Fibroblast of mammary gland (primary cell): ENCODE measurements at regions not wholly inside any gene's neighbourhood (a gene's known extent, or its start where the extent isn't known, plus 50 kb on each side); places are given as distances from the start of the nearest gene placed in this dataset.

ENCODE experiments used
- DNase-seq: peaks from one replicate; pipeline ENCODE4 v3.0.0-alpha.2; 2010; ENCODE audit warnings: low read depth
- H3K4me3 ChIP-seq: 2 replicates; pipeline ENCODE4 v1.5.1; 2011; ENCODE audit warnings: low read depth, mild to moderate bottlenecking, low read length, moderate library complexity; ENCODE audit not compliant: control insufficient read depth
- CTCF ChIP-seq: conservative IDR thresholded peaks from 2 replicates; pipeline ENCODE4 v1.5.1; 2011; ENCODE audit warnings: low read depth, low read length, inconsistent platforms; ENCODE audit not compliant: control insufficient read depth, insufficient read depth

- no peak for DNase-seq
- TF ChIP-seq CTCF, result no peak
- no peak overlapping the region for H3K4me3 ChIP-seq
These were observed 1096.9 kb upstream of the NUDT12 start for GRCh38 chr5:104659497-104659896.

GRCh38 chr5:104652271-104652861 lies 1089.8 kb upstream of the NUDT12 start:
- no peak for DNase-seq
- TF ChIP-seq CTCF, result no peak
- no peak overlapping the region for H3K4me3 ChIP-seq

GRCh38 chr5:104650313-104651055 lies 1087.9 kb upstream of the NUDT12 start:
- DNase-seq, result no peak
- no peak overlapping the region for H3K4me3 ChIP-seq
- TF ChIP-seq CTCF, result no peak

- no peak for DNase-seq
- TF ChIP-seq CTCF, result no peak
- no peak overlapping the region for H3K4me3 ChIP-seq
These were observed 1083.8 kb upstream of the NUDT12 start for GRCh38 chr5:104646416-104646815.

GRCh38 chr5:104643320-104643719 lies 1080.7 kb upstream of the NUDT12 start:
- DNase-seq, result no peak
- H3K4me3 ChIP-seq, result no peak overlapping the region
- no peak for TF ChIP-seq CTCF

GRCh38 chr5:104635227-104635626 lies 1072.6 kb upstream of the NUDT12 start:
- no peak for TF ChIP-seq CTCF
- peak; percentile 4 for DNase-seq
- no peak overlapping the region for H3K4me3 ChIP-seq

- no peak overlapping the region for H3K4me3 ChIP-seq
- TF ChIP-seq CTCF, result no peak
- DNase-seq, result no peak
These were observed 1066.3 kb upstream of the NUDT12 start for GRCh38 chr5:104628911-104629310.
